SK-N-SH treated with all-trans-retinoic acid at 6 μM for 48 hours (cell line): ENCODE measurements at regions not wholly inside any gene's neighbourhood (a gene's known extent, or its start where the extent isn't known, plus 50 kb on each side); places are given as distances from the start of the nearest gene placed in this dataset.

ENCODE experiments used
- ATAC-seq: fragments of 200-7000 bp; cut with Tn5 transposase; 3 replicates; pipeline ENCODE4 v1.9.1; 2020; ENCODE audit warnings: mild to moderate bottlenecking, moderate library complexity
- ARNTL ChIP-seq: fragments of 450-650 bp; formaldehyde crosslinking; IDR thresholded peaks from 2 replicates; pipeline ENCODE4 v1.5.0; 2020; ENCODE audit warnings: low read depth, mild to moderate bottlenecking, moderate library complexity, borderline replicate concordance
- BACH2 ChIP-seq: fragments of 250-450 bp; sonication (Bioruptor Pico); IDR thresholded peaks from 2 replicates; pipeline ENCODE4 v1.9.0; 2021; ENCODE audit warnings: mild to moderate bottlenecking, borderline replicate concordance
- CSDC2 ChIP-seq: fragments of 250-450 bp; sonication (Bioruptor Pico); IDR thresholded peaks from 2 replicates; pipeline ENCODE4 v1.5.0; 2020; ENCODE audit warnings: mild to moderate bottlenecking, moderate library complexity
- ESRRG ChIP-seq: fragments of 250-450 bp; sonication (Bioruptor Pico); IDR thresholded peaks from 2 replicates; pipeline ENCODE4 v1.6.1; 2021; ENCODE audit warnings: mild to moderate bottlenecking
- GLIS3 ChIP-seq: fragments of 250-450 bp; sonication (Bioruptor Pico); IDR thresholded peaks from 2 replicates; pipeline ENCODE4 v1.5.0; 2020; ENCODE audit warnings: mild to moderate bottlenecking, moderate library complexity
- ISL1 ChIP-seq: fragments of 250-450 bp; sonication (Bioruptor Pico); IDR thresholded peaks from 2 replicates; pipeline ENCODE4 v2.1.2; 2022; ENCODE audit warnings: mild to moderate bottlenecking, moderate library complexity
- OSR1 ChIP-seq: fragments of 250-450 bp; sonication (Bioruptor Pico); IDR thresholded peaks from 2 replicates; pipeline ENCODE4 v1.8.0; 2022; ENCODE audit warnings: moderate library complexity, mild to moderate bottlenecking, inconsistent platforms
- PPARA ChIP-seq: fragments of 250-450 bp; sonication (Bioruptor Pico); IDR thresholded peaks from 2 replicates; pipeline ENCODE4 v1.5.0; 2020; ENCODE audit warnings: mild to moderate bottlenecking, borderline replicate concordance
- RARB ChIP-seq: fragments of 250-450 bp; sonication (Bioruptor Pico); IDR thresholded peaks from 2 replicates; pipeline ENCODE4 v1.8.0; 2021; ENCODE audit warnings: mild to moderate bottlenecking, moderate library complexity
- SNAI2 ChIP-seq: fragments of 250-450 bp; sonication (Bioruptor Pico); IDR thresholded peaks from 2 replicates; pipeline ENCODE4 v1.5.0; 2020; ENCODE audit warnings: mild to moderate bottlenecking, moderate library complexity
- TCF4 ChIP-seq: fragments of 250-450 bp; sonication (Bioruptor Pico); IDR thresholded peaks from 2 replicates; pipeline ENCODE4 v1.8.0; 2021; ENCODE audit warnings: mild to moderate bottlenecking, moderate library complexity, borderline replicate concordance
- TOX ChIP-seq: fragments of 250-450 bp; sonication (Bioruptor Pico); IDR thresholded peaks from 2 replicates; pipeline ENCODE4 v1.8.0; 2021; ENCODE audit warnings: mild to moderate bottlenecking, moderate library complexity, borderline replicate concordance
- ZC3H10 ChIP-seq: fragments of 250-450 bp; sonication (Bioruptor Pico); IDR thresholded peaks from 2 replicates; pipeline ENCODE4 v1.5.1; 2021; ENCODE audit warnings: mild to moderate bottlenecking, moderate library complexity
- ZFP3 ChIP-seq: fragments of 250-450 bp; sonication (Bioruptor Pico); IDR thresholded peaks from 2 replicates; pipeline ENCODE4 v1.5.0; 2020; ENCODE audit warnings: mild to moderate bottlenecking, moderate library complexity
- ZFP30 ChIP-seq: fragments of 450-650 bp; formaldehyde crosslinking; IDR thresholded peaks from 2 replicates; pipeline ENCODE4 v1.5.0; 2022; ENCODE audit warnings: mild to moderate bottlenecking, moderate library complexity
- ZNF565 ChIP-seq: fragments of 450-650 bp; formaldehyde crosslinking; conservative IDR thresholded peaks from 2 replicates; pipeline ENCODE4 v1.5.0; 2020; ENCODE audit warnings: low read depth, mild to moderate bottlenecking, moderate library complexity
- ZNF70 ChIP-seq: fragments of 450-650 bp; formaldehyde crosslinking; IDR thresholded peaks from 2 replicates; pipeline ENCODE4 v1.5.0; 2020; ENCODE audit warnings: mild to moderate bottlenecking, moderate library complexity
- ZNF8 ChIP-seq: fragments of 450-650 bp; formaldehyde crosslinking; IDR thresholded peaks from 2 replicates; pipeline ENCODE4 v1.5.0; 2020; ENCODE audit warnings: mild to moderate bottlenecking, moderate library complexity
- TF ChIP-seq, protein P1 (sequence below): fragments of 250-450 bp; sonication (Bioruptor Pico); IDR thresholded peaks from 2 replicates; pipeline ENCODE4 v1.5.0; 2020; ENCODE audit warnings: mild to moderate bottlenecking, moderate library complexity
- TF ChIP-seq, protein P2 (sequence below): fragments of 250-450 bp; sonication (Bioruptor Pico); IDR thresholded peaks from 2 replicates; pipeline ENCODE4 v1.8.0; 2021; ENCODE audit warnings: low read depth, mild to moderate bottlenecking, moderate library complexity, borderline replicate concordance
- TF ChIP-seq, protein P3 (sequence below): fragments of 250-450 bp; sonication (Bioruptor Pico); IDR thresholded peaks from 2 replicates; pipeline ENCODE4 v1.5.1; 2020; ENCODE audit warnings: low read depth, mild to moderate bottlenecking, moderate library complexity
- TF ChIP-seq, protein P4 (sequence below): fragments of 250-450 bp; sonication (Bioruptor Pico); IDR thresholded peaks from 2 replicates; pipeline ENCODE4 v1.5.1; 2021; ENCODE audit warnings: mild to moderate bottlenecking, moderate library complexity

DNA sequence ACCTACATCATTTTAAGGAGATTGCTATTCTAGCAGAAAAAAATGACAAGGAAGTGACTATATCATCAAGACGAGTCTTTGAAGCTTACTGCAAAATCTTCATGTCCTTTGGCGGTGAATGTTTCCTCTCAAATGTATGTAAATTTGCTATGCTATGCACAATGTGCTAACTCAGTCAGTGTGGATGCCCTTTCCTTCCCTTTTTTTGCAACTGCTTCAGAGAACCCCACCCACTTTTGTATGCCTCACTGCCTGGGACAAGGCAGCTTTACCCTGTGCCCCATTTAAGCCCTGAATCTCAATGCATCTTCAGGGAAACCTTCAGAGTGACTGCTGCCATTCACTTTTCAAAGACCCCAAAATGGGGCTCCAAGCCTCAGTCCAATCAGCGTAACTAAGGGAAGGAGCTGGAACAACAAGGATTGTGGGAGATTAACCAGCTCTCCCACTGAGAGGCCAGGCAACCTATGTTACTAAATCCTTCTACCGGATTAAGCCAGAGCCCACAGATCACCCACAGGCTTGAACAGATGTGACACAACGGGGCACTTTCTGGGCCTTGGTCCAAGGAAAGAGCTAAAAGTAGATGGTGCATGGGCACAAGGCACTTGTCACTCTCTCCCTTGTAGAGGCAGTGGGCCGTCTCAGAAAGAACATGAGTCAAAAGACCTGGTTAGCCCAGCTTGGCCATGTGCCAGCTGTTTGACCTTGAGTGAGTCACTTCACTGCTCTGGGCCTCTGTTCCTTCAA lies 154.4 kb downstream of the PLPP3 start:
- TF ChIP-seq ZNF70 (CRISPR knock-in tag) (no peak), ZFP30 (CRISPR knock-in tag) (no peak), ZNF565 (CRISPR knock-in tag) (no peak), GLIS3 (no peak), BACH2 (CRISPR knock-in tag) (no peak)
- TF ChIP-seq, protein P1, sequence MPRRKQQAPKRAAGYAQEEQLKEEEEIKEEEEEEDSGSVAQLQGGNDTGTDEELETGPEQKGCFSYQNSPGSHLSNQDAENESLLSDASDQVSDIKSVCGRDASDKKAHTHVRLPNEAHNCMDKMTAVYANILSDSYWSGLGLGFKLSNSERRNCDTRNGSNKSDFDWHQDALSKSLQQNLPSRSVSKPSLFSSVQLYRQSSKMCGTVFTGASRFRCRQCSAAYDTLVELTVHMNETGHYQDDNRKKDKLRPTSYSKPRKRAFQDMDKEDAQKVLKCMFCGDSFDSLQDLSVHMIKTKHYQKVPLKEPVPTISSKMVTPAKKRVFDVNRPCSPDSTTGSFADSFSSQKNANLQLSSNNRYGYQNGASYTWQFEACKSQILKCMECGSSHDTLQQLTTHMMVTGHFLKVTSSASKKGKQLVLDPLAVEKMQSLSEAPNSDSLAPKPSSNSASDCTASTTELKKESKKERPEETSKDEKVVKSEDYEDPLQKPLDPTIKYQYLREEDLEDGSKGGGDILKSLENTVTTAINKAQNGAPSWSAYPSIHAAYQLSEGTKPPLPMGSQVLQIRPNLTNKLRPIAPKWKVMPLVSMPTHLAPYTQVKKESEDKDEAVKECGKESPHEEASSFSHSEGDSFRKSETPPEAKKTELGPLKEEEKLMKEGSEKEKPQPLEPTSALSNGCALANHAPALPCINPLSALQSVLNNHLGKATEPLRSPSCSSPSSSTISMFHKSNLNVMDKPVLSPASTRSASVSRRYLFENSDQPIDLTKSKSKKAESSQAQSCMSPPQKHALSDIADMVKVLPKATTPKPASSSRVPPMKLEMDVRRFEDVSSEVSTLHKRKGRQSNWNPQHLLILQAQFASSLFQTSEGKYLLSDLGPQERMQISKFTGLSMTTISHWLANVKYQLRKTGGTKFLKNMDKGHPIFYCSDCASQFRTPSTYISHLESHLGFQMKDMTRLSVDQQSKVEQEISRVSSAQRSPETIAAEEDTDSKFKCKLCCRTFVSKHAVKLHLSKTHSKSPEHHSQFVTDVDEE (CRISPR knock-in tag) = no peak
- TF ChIP-seq, protein P2, sequence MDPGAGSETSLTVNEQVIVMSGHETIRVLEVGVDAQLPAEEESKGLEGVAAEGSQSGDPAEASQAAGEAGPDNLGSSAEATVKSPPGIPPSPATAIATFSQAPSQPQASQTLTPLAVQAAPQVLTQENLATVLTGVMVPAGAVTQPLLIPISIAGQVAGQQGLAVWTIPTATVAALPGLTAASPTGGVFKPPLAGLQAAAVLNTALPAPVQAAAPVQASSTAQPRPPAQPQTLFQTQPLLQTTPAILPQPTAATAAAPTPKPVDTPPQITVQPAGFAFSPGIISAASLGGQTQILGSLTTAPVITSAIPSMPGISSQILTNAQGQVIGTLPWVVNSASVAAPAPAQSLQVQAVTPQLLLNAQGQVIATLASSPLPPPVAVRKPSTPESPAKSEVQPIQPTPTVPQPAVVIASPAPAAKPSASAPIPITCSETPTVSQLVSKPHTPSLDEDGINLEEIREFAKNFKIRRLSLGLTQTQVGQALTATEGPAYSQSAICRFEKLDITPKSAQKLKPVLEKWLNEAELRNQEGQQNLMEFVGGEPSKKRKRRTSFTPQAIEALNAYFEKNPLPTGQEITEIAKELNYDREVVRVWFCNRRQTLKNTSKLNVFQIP (CRISPR knock-in tag) = no peak
- TF ChIP-seq, protein P3, sequence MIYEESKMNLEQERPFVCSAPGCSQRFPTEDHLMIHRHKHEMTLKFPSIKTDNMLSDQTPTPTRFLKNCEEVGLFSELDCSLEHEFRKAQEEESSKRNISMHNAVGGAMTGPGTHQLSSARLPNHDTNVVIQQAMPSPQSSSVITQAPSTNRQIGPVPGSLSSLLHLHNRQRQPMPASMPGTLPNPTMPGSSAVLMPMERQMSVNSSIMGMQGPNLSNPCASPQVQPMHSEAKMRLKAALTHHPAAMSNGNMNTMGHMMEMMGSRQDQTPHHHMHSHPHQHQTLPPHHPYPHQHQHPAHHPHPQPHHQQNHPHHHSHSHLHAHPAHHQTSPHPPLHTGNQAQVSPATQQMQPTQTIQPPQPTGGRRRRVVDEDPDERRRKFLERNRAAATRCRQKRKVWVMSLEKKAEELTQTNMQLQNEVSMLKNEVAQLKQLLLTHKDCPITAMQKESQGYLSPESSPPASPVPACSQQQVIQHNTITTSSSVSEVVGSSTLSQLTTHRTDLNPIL = no peak
- ATAC-seq = peak; percentile 81

DNA sequence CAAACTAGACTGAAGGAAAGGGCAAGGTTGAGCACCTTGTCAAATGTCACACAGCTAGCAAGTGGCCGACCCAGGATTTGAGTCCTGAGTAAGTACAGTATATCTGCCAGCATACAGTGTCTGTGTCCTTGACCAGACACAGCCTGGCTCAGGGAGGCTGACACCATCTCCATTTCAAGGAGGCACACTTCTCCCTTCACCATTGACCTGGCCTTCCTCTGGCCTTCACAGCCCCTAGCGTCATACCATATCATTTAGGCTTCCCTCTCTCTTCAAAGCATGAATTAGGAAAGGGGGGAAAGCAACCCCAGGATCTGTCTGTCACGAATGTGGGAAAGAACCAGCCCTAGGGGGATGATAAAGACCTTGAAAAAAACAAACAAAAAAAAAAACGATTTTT lies 155.6 kb downstream of the PLPP3 start:
- no peak for TF ChIP-seq ZFP3 (CRISPR knock-in tag)
- TF ChIP-seq RARB (CRISPR knock-in tag) = no peak
- TF ChIP-seq CSDC2 (CRISPR knock-in tag) = no peak
- no peak for TF ChIP-seq ESRRG
- TF ChIP-seq TOX = no peak
- no peak for TF ChIP-seq ZC3H10 (CRISPR knock-in tag)
- TF ChIP-seq ZNF8 (CRISPR knock-in tag) = no peak
- no peak for TF ChIP-seq PPARA
- TF ChIP-seq SNAI2 = no peak
- no peak for TF ChIP-seq ISL1 (CRISPR knock-in tag)
- TF ChIP-seq, protein P3 = no peak
- TF ChIP-seq ARNTL = no peak
- no peak for TF ChIP-seq TCF4 (CRISPR knock-in tag)
- no peak for TF ChIP-seq OSR1 (CRISPR knock-in tag)
- TF ChIP-seq, protein P4, sequence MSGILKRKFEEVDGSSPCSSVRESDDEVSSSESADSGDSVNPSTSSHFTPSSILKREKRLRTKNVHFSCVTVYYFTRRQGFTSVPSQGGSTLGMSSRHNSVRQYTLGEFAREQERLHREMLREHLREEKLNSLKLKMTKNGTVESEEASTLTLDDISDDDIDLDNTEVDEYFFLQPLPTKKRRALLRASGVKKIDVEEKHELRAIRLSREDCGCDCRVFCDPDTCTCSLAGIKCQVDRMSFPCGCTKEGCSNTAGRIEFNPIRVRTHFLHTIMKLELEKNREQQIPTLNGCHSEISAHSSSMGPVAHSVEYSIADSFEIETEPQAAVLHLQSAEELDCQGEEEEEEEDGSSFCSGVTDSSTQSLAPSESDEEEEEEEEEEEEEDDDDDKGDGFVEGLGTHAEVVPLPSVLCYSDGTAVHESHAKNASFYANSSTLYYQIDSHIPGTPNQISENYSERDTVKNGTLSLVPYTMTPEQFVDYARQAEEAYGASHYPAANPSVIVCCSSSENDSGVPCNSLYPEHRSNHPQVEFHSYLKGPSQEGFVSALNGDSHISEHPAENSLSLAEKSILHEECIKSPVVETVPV (CRISPR knock-in tag) = no peak
- TF ChIP-seq, protein P2 (CRISPR knock-in tag) = no peak
- ATAC-seq = no peak
